Activated T-cell treated with anti-CD3 and anti-CD28 coated beads, Interleukin-2, amount 50 U/mL, for 48 hours (primary cell): ENCODE measurements at regions not wholly inside any gene's neighbourhood (a gene's known extent, or its start where the extent isn't known, plus 50 kb on each side); places are given as distances from the start of the nearest gene placed in this dataset.

Experiments used
- DNase-seq, 2 experiments: peaks; one replicate each; pipeline ENCODE4 v3.0.0-alpha.2; 2020

DNA sequence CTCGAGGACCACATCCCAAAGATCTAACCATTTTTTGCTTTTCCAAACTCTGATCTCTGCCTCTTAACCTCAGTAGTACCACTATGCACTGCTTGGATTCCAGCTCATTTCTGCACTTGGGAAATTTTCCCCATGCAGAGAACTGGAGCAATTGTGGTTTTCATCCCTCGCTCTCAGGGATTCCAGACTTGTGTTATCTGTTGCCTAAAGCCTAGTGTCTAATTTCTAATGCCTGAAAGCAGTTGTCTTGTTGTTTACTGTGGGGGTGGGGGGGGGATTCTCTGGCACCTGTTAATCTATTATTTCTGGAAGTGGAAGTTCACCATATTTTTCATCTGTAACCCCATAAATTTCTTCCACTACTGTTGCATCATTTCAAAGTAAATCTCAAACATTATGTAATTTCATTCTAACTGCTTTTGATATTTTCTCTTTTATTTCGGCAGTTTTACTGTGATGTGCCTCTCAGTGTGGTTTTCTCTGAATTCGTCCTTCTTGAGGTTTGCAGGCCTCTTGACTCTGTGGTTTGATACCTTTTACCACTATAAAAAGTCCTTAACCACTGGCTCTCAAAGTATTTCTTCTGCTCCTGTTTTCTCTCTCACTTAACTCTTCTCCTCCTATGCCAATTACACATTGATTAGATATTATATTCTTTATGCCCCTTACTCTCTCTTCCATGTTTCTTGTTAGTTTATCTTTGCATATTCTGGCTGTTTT, 205.6 kb upstream of the EOLA2 start:
- no peak for DNase-seq

DNA sequence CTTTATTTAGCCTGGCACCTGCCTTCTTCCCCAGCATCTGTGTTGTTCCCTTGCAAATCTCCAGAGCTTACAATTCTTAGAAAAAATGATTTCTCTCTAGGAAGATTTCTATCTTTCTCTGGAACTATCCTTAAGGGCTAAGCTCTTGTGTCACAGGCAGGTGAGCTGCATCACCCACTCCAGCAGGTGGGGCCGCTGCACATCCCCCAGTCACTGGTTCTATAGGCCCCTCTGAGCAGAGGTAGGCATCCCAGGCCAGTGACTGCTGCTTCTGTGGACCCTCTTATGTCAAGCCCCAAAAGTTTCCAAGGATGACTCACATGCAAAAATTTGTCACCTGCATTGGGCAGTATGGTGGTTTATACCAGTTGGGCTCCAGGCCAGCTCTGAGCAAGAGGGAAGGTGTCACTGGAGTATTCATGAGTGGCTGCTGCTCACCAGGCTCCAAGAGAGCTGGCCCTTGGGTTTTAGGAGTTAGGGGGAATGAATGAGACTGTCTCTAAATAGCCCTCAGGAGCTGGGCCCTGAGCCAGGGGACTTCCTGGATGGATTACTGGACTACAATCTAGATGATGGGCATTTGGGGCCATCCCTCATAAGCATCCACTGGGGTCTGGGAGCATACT, 208.1 kb upstream of the EOLA2 start:
- no peak for DNase-seq

DNA sequence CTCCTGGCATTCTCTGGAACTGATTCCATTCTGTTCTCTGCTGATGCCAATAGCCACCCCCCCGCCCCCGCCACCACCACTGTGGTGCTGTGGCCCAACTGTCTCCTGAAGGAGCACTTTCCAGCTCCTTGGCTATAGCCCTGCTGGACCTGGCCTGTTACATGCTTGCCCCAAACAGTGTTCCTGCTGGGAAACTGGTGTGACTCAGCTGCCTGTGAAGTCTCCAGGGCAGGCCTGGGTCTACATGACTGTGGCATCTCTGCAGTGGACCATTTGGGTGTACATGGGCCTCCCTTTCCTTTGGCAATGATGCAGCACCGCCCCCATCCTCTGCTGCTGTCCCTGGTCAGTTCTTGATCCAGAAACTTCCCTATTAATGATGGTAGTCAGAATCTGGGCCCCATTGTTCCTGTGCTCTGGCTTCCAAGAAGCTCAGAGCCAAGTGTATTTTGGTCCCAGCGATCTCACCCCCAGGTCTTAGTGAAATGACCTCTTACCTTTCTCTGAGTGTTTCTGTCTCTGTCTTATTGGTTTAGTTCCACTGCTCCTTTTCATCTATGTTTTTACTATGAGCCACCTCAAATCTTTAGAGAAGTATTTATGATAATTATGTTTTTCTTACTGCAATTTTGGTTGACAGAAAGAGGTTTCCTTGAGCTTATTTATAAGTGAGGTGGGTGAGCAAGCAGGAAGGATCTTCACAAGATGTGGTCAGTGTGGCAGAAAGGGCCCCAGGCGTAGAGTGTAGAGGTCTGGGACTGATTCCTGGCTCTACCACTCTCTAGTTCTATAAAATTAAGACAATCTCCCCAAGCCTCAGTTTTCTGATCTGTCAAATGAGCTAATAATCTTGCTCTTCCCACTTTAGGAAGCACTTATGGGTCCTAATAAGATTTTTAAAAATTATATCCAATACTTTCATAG, 210.7 kb upstream of the EOLA2 start:
- no peak for DNase-seq

DNA sequence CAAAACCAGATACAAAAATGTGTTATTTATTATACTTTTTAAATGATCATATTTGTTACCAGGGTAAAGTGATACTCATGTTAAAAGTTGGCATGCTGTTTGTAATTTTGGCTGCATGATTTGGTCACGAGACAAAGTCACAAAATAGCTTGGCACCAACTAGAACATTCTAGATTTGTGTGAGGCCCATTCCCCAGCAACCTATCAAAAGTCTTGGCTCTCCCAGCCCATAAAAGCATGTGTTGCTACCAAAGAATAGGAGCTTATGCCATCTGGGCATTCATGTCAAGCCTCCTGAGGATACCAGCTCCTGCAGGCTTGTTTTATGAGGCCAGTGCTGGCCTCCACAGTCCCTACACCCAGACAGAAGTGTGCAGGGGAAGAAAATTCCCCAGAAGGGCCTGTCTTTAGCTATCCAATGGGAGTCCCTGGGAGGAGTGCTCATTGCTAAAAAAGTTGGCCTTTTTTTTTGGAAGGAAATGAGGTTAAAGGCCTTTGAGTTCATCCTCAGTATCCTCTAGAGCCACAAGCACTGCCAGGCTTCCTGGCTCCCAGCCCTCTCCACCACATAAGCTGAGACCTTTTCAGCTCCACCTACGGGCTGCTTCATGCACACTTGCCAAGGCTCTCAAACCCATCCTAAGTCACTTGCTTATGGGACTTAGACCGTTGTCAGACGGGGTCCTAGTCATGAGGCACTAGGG, 211.9 kb upstream of the EOLA2 start:
- no peak for DNase-seq

DNA sequence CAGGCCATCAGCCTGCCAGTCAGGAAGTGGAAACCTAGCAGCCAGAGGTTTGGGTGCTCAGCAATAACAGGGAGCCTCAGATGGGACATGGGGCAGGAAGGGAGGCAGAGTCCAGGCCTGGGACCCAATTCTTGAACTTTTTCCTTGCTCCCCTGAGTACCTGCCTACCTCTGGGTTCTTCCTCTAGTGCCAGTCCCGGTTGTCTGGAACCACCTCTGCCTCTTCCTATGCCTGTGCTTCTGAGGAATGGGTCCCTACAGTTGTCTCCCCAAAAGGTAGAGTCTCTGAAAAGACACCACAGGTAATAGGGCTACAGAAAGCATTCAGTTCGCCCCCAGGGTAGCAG, 212.4 kb upstream of the MAMLD1 start:
- no peak for DNase-seq

DNA sequence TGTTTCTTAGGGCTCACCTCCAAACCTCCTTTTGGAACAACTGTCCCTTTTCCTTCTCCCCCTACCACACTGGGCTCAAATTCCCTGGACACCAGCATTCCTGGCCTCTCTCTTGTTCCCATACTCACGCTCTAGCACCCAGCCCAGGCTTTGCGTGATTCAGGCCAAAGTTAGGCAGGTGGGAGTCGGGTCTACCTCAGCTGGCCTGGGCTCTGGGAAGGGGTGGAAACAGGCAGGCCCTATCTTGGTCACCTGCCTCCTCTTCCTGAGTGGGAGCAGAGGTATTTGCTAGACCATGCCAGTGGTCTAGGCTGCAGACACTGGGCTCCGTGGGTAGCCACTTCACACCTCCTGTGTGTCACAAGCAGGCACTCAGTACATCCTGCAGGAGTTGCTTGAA, 211.1 kb upstream of the MAMLD1 start:
- no peak for DNase-seq

DNA sequence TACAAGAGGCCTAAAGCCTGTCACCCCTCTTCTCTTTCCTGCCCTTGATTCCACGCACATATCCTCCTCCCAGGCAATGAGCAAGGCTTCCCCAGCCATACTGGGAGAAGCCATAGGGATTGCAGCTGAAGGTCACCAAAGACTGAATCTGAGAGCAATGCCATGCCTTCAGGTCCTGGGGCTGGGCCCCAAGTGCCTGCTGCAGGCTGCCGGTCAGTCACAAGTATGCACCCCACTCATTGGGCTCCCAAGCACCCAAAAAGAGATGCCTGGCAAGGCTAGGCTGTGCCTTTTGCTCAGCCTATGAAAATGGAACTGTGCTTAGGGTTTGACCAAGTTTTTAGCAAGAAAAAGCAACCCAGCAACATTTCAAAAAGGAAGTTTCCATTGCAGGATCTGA, 210.6 kb upstream of the MAMLD1 start:
- no peak for DNase-seq

DNA sequence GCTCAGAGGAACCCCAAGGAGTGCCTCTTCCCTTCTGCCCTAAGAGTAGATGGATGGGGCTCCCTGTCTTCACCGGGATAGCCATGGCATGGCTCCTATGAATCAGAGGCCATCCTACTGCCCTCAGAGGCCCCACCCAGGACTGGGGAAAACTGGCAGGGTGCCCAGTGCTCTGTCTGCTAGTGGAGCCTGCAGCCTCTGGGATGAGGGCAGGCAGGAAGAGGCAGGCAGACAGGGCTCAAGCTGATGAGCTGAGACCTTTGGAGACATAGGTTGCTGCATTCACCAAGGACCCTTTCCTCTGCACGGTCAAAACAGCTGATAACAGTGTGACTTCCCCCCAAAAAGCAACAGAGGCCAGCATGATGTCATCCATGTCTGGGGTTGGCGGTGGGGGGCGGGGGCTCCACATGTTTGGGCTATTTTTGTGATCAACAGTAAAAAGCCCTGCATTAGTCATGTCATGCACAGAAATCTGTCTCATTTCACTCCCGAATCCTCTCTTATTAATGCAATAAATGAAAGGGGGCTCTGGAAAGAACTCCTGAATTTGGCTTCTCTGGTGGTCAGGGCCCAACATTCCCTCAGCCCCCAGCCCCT, 207.6 kb upstream of the MAMLD1 start:
- no peak for DNase-seq

DNA sequence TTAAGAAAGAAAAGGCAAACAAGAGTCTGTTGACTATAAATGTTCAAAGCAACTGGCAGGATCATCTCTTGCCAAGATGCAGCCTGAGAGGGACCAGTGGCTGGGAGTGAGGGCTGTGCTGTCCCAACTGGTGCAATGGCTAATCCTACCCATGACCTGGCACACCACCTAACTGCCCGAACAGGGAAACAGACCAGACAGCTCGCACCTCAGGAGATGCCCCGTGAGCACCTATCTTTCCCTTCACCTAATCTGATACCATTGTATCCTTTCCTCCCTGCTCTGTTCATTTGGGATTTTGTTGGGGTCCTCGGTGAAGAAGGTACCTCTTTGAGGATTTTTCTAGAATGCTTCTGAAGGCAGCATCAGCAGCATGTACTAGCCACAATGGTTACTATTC, 206.5 kb upstream of the MAMLD1 start:
- DNase-seq, result no peak

DNA sequence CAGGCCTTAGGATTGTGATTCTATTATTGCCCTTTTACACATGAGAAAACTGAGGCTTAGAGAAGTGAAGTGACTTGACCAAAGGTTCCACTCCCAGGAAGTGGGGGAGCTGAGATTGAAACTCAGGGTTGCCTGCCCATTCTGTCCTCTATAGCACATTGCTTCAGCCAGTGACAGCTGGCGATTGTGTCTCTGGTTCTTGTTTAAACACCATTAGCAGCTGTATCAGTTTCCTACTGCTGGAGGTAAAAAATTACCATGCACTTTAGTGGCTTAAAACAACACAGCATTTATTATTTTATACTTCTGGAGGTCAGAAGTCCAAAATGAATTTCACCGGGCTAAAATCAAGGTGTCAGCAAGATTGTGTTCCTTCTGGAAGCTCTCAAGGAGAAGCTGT, 205.8 kb upstream of the MAMLD1 start:
- no peak for DNase-seq

DNA sequence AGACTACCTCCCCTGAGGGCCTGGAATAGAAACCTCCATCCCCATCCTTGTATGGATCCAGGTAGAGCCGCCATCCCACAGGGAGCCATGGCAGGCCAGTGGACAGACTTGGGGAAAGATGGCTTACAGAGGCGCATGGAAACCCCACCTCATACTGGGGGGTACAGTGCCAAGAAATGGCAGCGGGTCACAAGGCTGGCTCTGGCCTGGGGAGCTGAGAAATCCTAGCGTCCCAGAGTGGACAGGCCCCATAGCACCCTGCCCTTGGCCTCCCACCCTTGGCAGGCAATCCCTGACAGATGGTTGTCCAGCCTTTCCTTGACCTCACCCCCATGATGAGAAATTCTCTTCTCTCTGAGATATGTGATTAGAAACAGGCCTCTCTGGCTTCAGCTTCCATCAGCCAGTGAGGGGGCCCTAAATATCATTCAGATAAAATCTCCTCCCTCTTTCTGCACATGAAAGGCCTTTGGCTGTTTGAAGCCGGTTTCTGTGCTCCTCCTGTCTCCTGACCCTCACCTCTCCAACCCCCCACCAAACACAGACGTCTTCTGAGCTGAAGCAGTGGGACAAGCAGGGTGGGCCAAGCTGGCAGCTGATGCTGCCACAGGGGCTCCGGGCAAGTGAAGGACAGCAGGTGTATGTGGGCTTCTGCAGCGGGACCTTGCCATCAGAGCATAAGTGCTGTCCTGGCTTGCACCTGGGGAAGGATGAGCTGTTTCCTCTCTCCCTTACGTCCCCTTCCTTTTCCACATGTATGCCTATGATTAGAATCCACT, 204.4 kb upstream of the MAMLD1 start:
- no peak for DNase-seq

DNA sequence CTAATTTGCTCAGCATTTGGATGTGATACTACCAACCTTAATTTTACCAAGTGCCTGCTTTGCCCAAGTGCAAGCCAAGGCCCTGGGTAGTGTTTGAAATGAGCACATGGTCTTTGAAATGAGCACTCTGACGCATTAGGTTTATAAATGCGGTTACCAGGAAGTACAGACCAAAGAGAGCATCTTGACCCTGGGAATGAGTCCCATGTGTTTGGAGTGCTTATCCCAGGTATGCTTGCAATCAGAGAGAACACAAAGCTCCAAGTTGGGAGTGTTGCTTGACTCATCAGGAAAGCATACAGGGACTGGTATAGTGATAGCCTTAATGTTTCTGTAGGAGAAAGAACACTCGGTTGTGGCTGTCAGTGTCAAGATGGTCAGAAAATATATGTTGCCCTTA, 203.6 kb upstream of the MAMLD1 start:
- no peak for DNase-seq

DNA sequence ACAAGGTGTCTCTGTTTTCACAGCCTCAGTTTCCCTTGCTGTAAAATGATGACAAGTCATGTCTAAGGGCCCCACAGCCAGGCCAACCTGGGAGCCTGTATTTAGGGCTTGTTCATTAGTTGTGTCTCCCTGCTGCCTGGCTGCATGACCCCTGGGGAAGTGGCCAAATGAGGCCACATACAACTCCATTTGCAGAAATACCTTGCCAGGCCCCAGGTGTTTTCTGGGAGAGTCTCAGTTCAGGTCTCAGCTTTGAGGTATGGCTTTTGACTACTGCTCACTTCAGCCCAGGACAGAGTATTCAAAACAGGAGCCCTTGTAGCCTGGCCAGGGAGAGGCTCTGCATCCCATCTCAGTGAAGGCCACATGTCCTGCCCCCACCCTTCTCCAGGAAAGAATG, 202.5 kb upstream of the MAMLD1 start:
- DNase-seq, result no peak

DNA sequence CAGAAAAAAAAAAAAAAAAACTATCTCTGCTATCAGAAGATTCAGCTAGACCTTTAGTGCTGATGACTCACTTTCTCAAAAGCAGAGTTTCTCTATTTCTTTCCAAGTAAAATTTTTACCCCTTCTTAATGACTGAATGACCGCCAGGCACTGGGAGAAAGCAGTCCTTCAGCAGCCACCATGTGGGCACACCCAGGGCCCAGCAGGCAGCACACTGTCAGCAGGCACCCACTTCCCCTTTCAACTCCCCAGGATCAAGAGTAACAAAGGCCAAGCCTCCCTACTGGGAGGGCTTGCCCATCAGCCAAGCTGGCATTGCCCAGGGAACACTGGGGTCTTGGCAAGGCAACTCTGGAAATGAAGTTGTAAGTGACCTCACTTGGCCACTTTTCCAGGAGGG, 201.9 kb upstream of the MAMLD1 start:
- no peak for DNase-seq

DNA sequence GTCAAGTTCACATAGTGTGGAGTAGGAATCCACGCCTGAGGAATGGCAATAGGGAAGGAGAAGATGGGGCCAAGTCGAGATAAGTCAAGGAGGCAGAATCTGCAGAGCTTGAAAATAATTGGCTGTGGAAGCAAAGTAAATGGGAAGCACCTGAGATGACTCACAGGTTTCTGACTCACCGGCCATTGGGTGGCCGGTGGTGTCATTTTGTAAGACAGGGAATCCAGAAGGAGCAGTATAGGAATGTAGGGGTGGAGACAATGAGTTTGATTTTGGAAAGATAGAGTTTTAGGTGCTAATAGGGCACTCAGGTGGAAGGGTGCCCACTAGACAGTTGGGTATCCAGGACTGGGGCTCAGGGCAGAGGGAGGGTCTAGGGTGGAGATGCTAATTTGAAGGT, 201.0 kb upstream of the MAMLD1 start:
- DNase-seq, result no peak

DNA sequence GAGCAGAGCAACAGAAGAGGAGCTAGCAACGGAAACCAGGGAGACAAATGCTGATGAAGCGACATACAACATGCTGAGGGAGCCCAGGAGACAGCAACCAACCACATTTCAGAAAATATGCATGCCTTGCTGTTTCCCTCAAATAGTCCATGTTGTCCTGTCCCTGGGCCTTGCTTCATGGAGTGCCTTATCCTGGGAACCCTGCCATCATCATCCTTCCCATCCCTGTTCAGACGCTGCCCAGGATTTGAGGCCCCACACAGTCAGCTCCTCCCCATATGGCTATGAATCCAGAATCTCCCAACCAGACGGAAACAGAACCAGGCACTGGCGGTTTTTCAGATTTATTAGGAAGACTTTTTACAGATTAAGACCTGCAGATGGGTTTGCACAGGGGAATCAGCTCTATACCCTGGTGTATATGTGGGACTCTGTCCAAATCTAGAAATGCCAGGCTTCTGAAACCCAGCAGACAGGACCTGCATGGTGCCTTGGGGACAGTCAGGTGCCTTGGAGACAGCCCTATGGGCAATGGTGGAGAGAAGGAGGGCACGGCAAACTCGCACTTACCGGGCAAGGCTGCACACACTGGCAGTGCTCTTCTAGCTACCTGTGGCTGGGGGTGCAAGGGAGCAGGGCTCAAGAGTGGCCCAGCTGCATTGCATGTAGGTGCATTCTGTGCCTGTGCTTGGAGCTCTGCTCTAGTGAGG, 199.7 kb upstream of the MAMLD1 start:
- DNase-seq, result no peak

DNA sequence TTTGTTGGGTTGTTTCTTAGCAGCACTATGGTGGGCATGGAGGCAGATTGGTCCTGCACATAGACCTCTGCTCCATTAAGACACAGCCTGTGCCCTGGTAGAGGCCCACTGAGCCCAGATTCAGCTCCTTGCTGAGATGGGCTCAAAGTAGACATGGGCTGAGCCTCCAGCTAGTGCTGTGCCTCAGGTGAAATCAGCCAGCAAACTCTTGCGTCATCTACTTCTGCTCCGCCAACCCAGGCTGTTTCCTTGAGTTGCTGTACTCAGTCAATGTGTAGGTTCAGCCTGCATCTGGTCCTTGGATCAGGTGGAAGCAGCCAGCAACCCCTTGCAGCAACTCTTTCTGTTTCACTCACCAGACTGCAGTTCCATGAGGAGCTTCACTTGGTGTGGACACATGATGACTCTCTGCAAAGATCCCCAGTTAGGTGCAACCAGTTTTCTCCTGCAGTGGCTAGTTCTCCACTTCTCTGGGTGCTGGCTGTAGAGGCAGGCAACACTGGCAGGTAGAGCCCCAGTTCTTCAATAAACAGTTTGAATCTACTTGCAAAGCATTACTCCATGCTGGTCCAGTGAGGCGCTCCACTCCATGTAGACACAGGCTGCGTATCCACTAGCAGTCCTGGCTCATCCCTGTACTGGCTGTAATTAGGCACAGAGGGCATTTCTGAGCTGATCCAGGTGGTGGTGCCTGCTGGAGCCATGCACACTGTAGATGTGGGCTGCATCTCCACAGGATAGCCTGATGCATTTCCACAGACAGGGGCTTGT, 199.0 kb upstream of the MAMLD1 start:
- no peak for DNase-seq

DNA sequence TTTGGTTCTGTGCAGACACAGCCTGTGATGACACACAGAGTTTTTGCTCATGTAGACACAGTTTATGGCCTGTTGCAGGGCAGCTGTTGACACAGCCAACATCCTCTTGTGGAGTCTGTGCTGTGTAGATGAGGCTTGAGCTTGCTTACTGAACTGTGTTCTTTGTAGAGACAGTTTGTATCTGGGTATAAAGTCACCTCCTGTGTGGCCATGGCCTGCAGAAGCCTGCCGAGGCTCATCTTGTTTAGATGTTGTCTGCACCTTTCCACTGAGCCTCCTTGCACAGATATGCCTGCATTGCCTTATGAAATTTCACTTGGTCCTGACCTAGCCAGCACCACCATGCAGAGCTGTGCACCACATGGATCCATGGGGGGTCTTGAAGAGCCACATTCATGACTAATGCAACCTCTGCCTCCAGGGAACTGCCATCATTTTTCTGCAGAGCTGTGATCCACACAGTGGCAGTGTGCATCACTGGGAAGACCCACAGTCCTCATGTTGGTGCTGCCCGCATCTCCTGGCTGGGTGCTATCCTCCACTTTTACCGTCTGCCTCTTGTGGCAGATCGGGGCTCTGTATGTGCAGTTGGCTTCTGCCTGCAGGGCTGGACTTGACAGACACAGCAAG, 198.0 kb upstream of the MAMLD1 start:
- DNase-seq, result no peak

DNA sequence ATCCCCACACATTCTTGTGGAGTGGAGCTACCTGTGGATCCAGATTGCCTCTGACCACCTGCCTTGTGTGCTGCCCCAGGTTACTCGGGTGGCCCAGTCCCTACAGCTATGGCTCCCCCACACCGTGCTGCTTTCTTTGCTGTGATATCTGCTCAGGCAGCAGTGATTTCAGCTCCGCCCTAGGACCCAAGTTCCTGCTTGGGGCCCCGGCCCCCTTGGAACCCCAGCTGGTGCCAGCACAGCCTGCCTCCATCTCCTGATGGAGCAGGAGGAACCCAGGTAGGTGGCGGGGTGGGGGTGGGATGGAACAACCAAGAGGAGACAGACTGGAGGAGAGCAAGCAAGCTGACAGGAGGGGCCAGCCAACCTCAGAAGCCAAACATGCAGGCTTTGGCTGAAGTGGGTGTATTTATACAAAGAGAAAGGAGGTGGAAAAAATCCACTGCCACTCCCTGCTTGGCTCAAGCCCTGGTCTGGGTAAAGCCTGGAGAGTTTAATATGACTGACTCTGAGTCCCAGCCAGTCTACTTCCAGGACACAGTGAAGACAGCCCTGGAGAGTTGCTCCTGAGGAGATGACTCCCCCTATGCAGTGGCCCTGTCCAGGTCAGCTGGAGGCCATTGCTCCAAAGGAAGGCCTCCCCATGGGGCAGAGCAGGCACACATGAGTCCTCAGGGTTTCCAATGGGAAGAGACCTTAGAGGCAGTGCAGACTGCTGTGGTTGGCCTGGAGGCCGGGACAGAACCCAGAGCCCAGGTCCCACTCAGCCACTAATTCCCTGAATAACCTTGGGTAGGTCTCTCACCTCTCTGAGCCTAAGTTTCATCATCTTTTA, 197.1 kb upstream of the MAMLD1 start:
- DNase-seq, result no peak
